GM12878 (cell line): ENCODE measurements at regions not wholly inside any gene's neighbourhood (a gene's known extent, or its start where the extent isn't known, plus 50 kb on each side); places are given as distances from the start of the nearest gene placed in this dataset.

Experiments used
- ATAC-seq: fragments of 200-7000 bp; cut with Tn5 transposase; 3 replicates; pipeline ENCODE4 v1.9.1; 2020; ENCODE audit warnings: mild to moderate bottlenecking, moderate library complexity
- BruUV-seq: library from RNA; stranded (reverse); fragments of 400-500 nt; replicated peaks from 2 replicates; lab custom pipeline; 2021; lab: Mats Ljungman, UMichigan
- CTCF ChIA-PET: fragments of 300-600 bp; sonication (Branson Sonifier 250); formaldehyde crosslinking; extraction: SDS; loops from one replicate; lab custom pipeline; 2021; ENCODE audit warnings: inconsistent platforms; lab: Yijun Ruan, JAX
- POLR2A ChIA-PET: fragments of 350-600 bp; formaldehyde crosslinking; extraction: SDS; loops from one replicate; lab custom pipeline; 2021; ENCODE audit warnings: inconsistent platforms; lab: Charles Lee
- RAD21 ChIA-PET: fragments of 300-600 bp; sonication (Branson Sonifier 250); formaldehyde crosslinking; loops from one replicate; lab custom pipeline; 2023; ENCODE audit warnings: antibody characterized with exemption; ENCODE audit not compliant: unreplicated experiment; lab: Charles Lee
- SMC1A ChIA-PET: fragments of 300-600 bp; sonication (Branson Sonifier 250); formaldehyde crosslinking; loops from one replicate; lab custom pipeline; 2023; ENCODE audit not compliant: unreplicated experiment, uncharacterized antibody; lab: Charles Lee
- DNase-seq: peaks from one replicate; pipeline ENCODE4 v3.0.0-alpha.2; 2011; ENCODE audit warnings: low read depth, low spot score
- FAIRE-seq: peaks from 3 replicates; lab custom pipeline; 2011; peaks lifted over from hg19 to GRCh38; lab: Jason Lieb, UNC
- H2AFZ ChIP-seq: 2 replicates; pipeline ENCODE4 v1.6.0; 2011; ENCODE audit warnings: low read depth, low read length, control low read depth; ENCODE audit not compliant: control insufficient read depth
- H3K27ac ChIP-seq: 2 replicates; pipeline ENCODE4 v1.5.1; 2011; ENCODE audit warnings: control low read depth; ENCODE audit not compliant: control insufficient read depth, insufficient read depth
- H3K27me3 ChIP-seq, 2 experiments: replicated peaks in 1 of 2; 2 replicates each; pipeline versions ENCODE4 v1.6.0 to v1.6.1; 2011; ENCODE audit warnings: low read length in 1 of 2; ENCODE audit not compliant: control insufficient read depth in 2 of 2, insufficient read depth in 2 of 2
- H3K36me3 ChIP-seq, 2 experiments: 2 replicates each; pipeline ENCODE4 v1.5.1; 2011; ENCODE audit warnings: low read length in 1 of 2; ENCODE audit not compliant: control insufficient read depth in 2 of 2, insufficient read depth in 2 of 2
- H3K4me1 ChIP-seq: 2 replicates; pipeline ENCODE4 v1.6.1; 2011; ENCODE audit warnings: mild to moderate bottlenecking, low read length, moderate library complexity, mixed read lengths; ENCODE audit not compliant: control insufficient read depth, insufficient read depth
- H3K4me2 ChIP-seq: 2 replicates; pipeline ENCODE4 v1.6.0; 2011; ENCODE audit warnings: control low read depth; ENCODE audit not compliant: control insufficient read depth, insufficient read depth
- H3K4me3 ChIP-seq: fragments of 200-600 bp; sonication (generic); 2 replicates; pipeline ENCODE4 v1.5.1; 2016
- H3K79me2 ChIP-seq: 2 replicates; pipeline ENCODE4 v1.6.0; 2011; ENCODE audit warnings: low read length; ENCODE audit not compliant: control insufficient read depth, insufficient read depth
- H3K9ac ChIP-seq: 2 replicates; pipeline ENCODE4 v1.8.0; 2011; ENCODE audit warnings: low read length, control low read depth, mixed read lengths; ENCODE audit not compliant: control insufficient read depth, insufficient read depth
- H3K9me3 ChIP-seq: replicated peaks from 3 replicates; pipeline ENCODE4 v1.5.1; 2011; ENCODE audit warnings: mild to moderate bottlenecking, low read length; ENCODE audit not compliant: control insufficient read depth, insufficient read depth
- H4K20me1 ChIP-seq: 2 replicates; pipeline ENCODE4 v1.6.0; 2011; ENCODE audit not compliant: control insufficient read depth, insufficient read depth
- ASH2L ChIP-seq: fragments of 300-600, 200-600 bp; sonication (generic); IDR thresholded peaks from 2 replicates; pipeline ENCODE4 v1.6.1; 2017; ENCODE audit warnings: low read depth, mild to moderate bottlenecking, borderline replicate concordance
- BMI1 ChIP-seq: fragments of 450-650 bp; IDR thresholded peaks from 2 replicates; pipeline ENCODE4 v1.6.1; 2016; ENCODE audit warnings: mild to moderate bottlenecking, moderate library complexity, borderline replicate concordance
- CBFB ChIP-seq: IDR thresholded peaks from 2 replicates; pipeline ENCODE4 v1.6.1; 2016; ENCODE audit warnings: antibody characterized with exemption, low read depth
- CHD1 ChIP-seq: IDR thresholded peaks from 2 replicates; pipeline ENCODE4 v1.6.1; 2012; ENCODE audit warnings: low read depth, low read length, improper control_type of control experiment
- E2F4 ChIP-seq: IDR thresholded peaks from 2 replicates; pipeline ENCODE4 v1.6.1; 2012; ENCODE audit warnings: low read depth, low read length, improper control_type of control experiment
- EZH2 ChIP-seq: IDR thresholded peaks from 2 replicates; pipeline ENCODE4 v1.6.1; 2012; ENCODE audit warnings: low read depth, mild to moderate bottlenecking, control low read depth, inconsistent platforms, low read length, borderline replicate concordance; ENCODE audit not compliant: control insufficient read depth
- GATAD2B ChIP-seq: fragments of 450-650 bp; conservative IDR thresholded peaks from 2 replicates; pipeline ENCODE4 v1.6.1; 2017; ENCODE audit warnings: low read depth, mild to moderate bottlenecking, moderate library complexity
- IRF5 ChIP-seq: fragments of 450-650 bp; IDR thresholded peaks from 2 replicates; pipeline ENCODE4 v1.6.1; 2017; ENCODE audit warnings: borderline replicate concordance
- JUND ChIP-seq: IDR thresholded peaks from 2 replicates; pipeline ENCODE4 v1.6.1; 2012; ENCODE audit warnings: low read depth, mild to moderate bottlenecking, low read length, improper control_type of control experiment, moderate library complexity
- NR2C2 ChIP-seq: IDR thresholded peaks from 2 replicates; pipeline ENCODE4 v1.6.1; 2011; ENCODE audit warnings: borderline replicate concordance, low read depth; ENCODE audit not compliant: control insufficient read depth, insufficient read length
- PKNOX1 ChIP-seq: fragments of 450-650 bp; IDR thresholded peaks from 2 replicates; pipeline ENCODE4 v1.6.1; 2016; ENCODE audit warnings: mild to moderate bottlenecking
- REST ChIP-seq: IDR thresholded peaks from 2 replicates; pipeline ENCODE4 v1.6.1; 2012; ENCODE audit warnings: mild to moderate bottlenecking, low read depth, low read length
- SREBF1 ChIP-seq: IDR thresholded peaks from 2 replicates; pipeline ENCODE4 v1.6.1; 2012; ENCODE audit warnings: mild to moderate bottlenecking, low read length
- TARDBP ChIP-seq: IDR thresholded peaks from 2 replicates; pipeline ENCODE4 v1.6.1; 2016; ENCODE audit warnings: borderline replicate concordance
- ZZZ3 ChIP-seq: IDR thresholded peaks from 2 replicates; pipeline ENCODE4 v1.6.1; 2011; ENCODE audit warnings: low read depth; ENCODE audit not compliant: control insufficient read depth, insufficient read length
- WGBS: methylation state at CpG from one replicate; pipeline ENCODE4 v1.1.6; 2016; ENCODE audit warnings: low lambda C conversion rate; ENCODE audit not compliant: insufficient replicate concordance, insufficient coverage; ENCODE audit errors: missing lambda C conversion rate; 5-methylcytosine and 5-hydroxymethylcytosine counted together
- in situ Hi-C: fragments of 300-500 bp; cut with MboI; formaldehyde crosslinking; loops from 9 replicates; pipeline ENCODE4 v1.14.3; 2018; ENCODE audit warnings: mixed read lengths
- intact Hi-C: fragments of 100-400 bp; cut with micrococcal nuclease; formaldehyde crosslinking; loops from one replicate; pipeline ENCODE4 v1.14.2; 2022; ENCODE audit not compliant: unreplicated experiment

GRCh38 chr6:106025655-106026054, 60.5 kb upstream of the PRDM1 start (continued):
- TF ChIP-seq E2F4 (no peak), NR2C2 (no peak), JUND (no peak), SREBF1 (no peak), IRF5 (no peak), CHD1 (no peak), PKNOX1 (no peak), CBFB (no peak)

- ChIA-PET RAD21 (no interaction called here), SMC1A (interaction anchor here (0.5 to 1.3 kb wide), 2 partner anchors 13 to 41 kb away, joined by 3 read pairs; no protein-coding TSS in a partner anchor), POLR2A (no interaction called here), CTCF (interaction anchor here (1.2 kb wide), 1 partner anchor 200 kb away, joined by 3 read pairs; no protein-coding TSS in a partner anchor)
- Histone ChIP-seq H2AFZ (no peak overlapping the region), H3K9me3 (no peaks in the 10 kb centered on the region), H3K79me2 (no peaks in the 10 kb centered on the region), H4K20me1 (no peaks in the 10 kb centered on the region), H3K27ac (no peak overlapping the region), H3K9ac (no peak overlapping the region), H3K4me2 (no peak overlapping the region), H3K4me3 (no peak overlapping the region), H3K36me3 (no peaks in the 10 kb centered on the region), H3K4me1 (no peaks in the 10 kb centered on the region), H3K27me3 (no peaks in the 10 kb centered on the region)
- no peak for FAIRE-seq
- no peak for DNase-seq
- no TSS peak for BruUV-seq
- ATAC-seq, result no peak
- intact Hi-C loops (no loop called here), in situ Hi-C loops (no loop called here)
- TF ChIP-seq REST, result no peak
- TF ChIP-seq ZZZ3, result no peak
- TF ChIP-seq BMI1, result no peak
- no peak for TF ChIP-seq TARDBP
- no peak for TF ChIP-seq GATAD2B
- no peak for TF ChIP-seq ASH2L
- TF ChIP-seq EZH2, result no peak
- 48% methylated on average over 5 of the region's 5 CpGs for WGBS
These were observed 63.3 kb upstream of the PRDM1 start for GRCh38 chr6:106022801-106023200.
